ENCODE measurements at regions not wholly inside any gene's neighbourhood (a gene's known extent, or its start where the extent isn't known, plus 50 kb on each side); places are given as distances from the start of the nearest gene placed in this dataset.
"Not testable (repeated sequence)": the region's sequence is repeated elsewhere in the genome, so short reads cannot be mapped to it uniquely, and the experiment has no call there.

DNA sequence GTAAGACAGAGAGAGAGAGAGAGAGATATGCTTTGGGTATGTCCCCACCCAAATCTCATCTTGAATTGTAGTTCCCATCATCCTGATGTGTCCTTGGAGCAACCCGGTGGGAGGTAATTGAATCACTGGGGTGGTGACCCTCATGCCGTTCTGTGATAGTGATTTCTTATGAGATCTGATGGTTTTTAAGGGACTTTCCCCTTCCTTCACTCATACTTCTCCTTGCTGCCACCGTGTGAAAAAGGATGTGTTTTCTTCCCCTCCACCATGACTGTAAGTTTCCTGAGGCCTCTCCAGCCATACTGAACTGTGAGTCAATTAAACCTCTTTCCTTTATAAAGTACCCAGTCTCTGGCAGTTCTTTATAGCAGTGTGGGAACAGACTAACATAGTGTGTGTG, 60.3 kb downstream of the EOMES start:
- DNase-seq: no peak

DNA sequence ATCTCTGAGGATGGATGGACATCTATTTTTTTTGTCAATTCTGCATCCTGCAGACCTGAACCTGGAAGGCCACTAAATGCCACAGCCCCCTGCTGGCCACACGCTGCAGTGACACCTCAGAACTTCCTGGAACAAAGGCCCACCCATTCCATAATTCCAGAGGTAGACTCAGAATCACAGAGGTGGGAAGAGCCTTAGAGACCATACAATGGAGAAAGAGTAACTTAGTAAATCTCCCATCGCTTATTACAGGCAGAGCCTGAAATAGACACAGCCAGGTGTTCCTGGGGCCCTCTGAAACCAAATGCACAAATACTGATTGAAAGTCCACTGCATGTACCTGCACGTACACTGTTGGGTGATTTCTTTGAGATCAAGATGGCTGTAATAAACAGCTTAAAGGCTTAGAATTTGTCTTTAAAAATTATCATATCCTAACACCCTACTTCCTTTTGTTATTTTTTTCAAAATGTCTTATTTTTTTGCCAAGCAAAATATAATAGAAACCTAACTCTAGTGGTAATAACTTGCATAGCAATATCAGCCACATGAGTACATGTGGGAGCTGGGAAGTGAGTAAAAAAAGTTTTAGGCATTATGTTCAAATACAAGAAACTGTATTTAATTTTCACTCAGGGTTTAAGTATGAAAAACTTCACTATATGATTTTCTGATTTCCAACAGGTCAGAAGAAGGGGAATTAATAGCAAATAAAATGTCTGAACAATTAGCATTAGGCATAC, 62.7 kb downstream of the EOMES start:
- DNase-seq: peak; percentile 17

DNA sequence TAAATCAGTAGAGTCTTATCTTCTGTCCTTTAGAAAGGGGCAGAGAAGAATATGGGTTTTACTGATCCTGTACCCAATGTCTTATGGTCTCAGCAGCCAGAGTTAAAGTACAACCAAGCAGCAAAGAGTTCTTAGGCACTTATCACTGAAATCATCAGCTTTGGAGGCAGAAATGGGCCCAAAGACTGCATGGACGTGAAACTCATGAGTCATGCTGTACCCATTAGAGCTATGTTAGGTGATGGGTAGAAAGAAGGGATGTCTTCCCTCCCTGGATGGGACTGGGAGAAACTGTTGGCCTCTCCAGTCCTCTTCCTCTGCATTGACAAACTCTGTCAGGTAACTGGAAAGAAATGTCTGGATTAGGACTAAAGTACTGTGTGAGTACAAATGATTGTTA, 63.4 kb downstream of the EOMES start:
- DNase-seq: no peak

DNA sequence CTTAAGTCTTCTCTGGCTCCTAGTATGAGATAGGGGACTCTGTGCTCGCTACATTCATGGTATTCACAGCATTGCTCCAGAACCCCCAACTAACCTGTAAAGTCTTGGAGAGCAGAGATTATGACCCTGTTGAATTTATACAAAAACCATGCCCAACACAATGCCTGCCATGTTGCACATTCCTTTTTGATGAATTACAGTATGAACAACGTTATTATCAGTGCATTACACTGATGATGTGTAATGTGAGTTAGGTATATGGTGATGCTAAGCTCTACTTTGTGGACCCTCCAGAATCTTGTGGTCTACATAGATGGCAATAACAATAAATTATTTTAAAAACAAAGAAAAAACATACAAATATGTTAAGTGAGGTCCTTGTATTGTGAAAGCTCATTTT, 64.3 kb downstream of the EOMES start:
- no peak for DNase-seq

DNA sequence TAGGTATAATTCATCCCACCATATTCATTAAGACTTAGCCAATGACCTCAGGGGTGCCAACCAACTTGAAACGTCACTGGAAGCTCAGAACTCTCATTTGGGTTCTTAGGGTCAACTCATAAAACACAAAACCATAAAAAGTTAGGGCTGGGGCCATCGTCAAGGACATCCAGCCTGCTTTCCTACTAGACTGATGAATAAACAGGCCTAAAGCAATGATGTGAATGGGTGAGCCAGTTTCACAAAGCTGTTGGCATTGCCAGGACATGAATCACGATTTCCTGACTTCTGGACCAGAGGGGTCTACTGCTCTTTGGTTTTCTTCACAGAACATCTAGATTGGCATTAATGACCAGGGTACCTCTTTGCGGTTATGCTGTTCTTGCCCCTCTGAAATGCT, 64.7 kb downstream of the EOMES start:
- DNase-seq: no peak

GRCh38 chr3:27656790-27657189, 65.3 kb downstream of the EOMES start:
- no peak for DNase-seq

DNA sequence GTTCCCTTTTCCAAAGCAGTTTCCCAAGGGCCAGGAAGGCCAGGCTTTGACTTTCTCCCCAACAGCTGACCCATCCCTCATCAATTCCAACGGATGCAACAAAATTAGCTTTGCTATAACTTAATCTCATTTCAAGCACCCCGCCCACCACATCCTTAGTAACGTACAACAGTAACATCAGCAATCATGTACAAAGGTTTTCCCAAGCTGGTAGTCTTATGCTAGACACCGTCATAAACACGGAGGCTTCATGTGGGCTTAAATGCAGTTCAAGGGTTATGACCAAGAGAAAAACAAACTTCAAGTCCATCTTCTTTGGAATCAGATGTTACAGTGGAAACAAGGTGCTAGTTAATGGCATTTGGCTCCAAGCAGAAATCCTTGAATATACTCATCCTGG, 66.6 kb downstream of the EOMES start:
- DNase-seq: no peak

DNA sequence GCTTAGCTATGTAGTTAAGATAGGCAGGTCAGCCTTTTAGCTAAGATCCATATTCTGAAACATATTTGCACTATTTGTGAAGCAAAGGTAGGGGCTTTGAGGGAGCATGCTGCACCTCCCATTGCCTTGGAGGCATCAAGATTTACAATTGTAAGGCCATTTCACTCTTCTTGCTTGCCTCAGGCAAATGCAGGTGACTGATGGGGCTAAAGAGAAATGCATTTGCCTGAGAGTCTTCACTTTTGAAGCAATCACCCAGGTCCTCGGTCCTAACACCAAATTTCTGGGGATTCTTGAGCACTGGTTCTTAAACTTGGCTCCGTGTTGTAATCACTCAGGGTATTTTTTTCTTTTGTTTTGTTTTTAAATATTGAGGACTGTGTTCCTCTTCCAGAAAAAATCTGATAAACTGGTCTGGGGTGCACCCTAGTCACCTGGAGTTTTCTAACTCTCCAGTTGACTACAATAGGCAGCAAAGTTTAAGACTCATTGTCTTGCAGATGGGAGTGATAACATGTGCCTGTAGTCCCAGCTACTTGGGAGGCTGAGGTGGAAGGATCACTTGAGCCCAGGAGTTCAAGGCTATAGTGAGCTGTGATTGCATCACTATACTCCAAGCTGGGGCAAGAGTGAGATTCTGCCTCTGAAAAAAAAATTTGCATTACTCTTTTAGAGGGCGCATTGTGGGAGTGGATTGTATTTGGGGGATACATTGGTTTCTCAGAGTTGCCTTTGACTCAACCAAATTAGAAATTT, 68.1 kb downstream of the EOMES start:
- no peak for DNase-seq

DNA sequence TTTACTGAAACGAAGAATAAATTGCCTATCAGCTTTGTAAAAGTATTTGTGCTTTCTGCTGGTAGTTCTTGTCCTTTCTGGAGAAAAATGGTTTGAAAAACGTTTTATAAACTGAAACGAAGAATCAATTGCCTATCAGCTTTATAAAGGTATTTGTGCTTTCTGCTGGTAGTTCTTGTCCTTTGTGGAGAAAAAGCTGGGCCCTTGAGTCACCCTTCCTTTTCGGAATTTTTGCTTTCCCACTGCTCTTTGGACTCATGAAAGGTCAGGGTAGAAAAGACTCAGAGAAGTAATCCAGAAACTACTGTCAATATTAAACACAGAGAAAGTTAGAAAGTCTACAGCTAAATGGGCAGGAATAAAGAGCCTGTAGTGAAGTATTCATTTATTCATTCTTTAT, 72.8 kb downstream of the EOMES start:
- DNase-seq: no peak

DNA sequence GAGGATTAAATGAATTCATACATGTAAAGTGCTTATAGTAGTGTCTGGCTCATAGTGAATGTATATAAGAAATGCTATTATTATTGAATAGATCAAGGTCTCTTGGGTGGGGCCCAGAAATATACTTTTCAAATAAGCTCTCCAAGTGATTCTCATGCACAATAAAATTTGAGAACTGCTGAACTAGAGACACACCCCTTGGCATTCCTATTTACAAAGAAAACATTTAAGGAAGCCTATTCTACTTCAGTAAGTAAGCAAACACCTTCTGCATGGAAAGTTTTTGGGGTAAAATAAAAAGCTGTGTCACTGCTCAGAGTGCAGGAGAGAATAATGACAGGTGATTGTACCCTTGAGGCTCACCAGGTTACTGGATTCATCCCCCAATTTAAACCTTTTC, 75.2 kb downstream of the EOMES start:
- DNase-seq: no peak

DNA sequence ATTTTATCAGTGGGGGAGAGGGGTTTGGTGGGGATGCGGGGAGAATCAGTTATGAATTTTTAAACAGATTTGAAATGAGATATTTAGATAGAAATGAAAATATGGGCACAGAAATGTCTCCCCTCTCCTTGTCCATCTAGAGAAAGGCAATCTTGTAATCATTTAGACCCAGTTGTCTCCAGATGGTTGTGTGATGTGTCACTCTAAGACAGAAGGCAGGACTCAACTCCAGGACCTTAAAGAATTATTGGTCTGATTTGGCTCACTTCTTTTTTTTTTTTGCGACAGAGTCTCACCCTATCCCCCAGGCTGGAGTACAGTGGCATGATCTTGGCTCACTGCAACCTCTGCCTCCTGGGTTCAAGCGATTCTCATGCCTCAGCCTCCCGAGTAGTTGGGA, 77.2 kb downstream of the EOMES start:
- no peak for DNase-seq

DNA sequence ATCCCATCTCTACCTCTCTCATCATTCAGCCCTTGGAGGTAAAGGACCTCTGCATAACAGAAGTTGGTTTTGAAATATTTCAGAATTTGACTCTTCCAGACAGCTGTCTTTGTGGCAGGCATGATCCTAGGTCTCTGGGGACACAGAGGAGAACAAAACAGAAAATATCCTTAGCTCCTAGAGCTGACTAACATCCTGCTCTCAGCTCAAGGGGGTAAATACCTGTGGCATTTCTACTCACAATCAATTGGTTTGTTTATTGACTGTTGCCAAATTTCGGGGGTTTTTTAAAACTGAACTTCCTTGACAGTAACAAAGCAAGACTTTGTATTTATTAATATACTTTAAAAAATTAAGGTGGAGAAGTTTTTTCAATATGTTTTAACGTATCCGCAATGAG, 78.8 kb downstream of the EOMES start:
- DNase-seq: no peak

DNA sequence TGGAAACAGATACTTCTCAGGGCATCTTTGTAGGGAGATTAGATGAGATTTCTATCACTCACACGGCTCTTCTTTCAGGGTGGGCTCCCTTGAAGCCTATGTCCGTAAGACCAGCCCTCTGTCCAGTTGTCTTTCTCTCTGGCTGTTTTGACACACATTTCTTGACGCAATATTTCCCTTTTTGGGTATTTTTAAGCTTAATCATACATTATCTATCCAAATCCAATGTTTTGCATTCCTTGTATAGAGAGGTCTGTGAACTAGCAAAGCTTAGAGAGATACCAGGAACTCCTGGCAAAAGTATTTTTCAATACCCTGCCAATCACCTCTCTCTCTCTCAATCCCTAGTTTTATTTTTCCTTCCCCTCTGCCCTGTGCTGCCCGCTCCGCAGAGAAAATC, 79.3 kb downstream of the EOMES start:
- no peak for DNase-seq

DNA sequence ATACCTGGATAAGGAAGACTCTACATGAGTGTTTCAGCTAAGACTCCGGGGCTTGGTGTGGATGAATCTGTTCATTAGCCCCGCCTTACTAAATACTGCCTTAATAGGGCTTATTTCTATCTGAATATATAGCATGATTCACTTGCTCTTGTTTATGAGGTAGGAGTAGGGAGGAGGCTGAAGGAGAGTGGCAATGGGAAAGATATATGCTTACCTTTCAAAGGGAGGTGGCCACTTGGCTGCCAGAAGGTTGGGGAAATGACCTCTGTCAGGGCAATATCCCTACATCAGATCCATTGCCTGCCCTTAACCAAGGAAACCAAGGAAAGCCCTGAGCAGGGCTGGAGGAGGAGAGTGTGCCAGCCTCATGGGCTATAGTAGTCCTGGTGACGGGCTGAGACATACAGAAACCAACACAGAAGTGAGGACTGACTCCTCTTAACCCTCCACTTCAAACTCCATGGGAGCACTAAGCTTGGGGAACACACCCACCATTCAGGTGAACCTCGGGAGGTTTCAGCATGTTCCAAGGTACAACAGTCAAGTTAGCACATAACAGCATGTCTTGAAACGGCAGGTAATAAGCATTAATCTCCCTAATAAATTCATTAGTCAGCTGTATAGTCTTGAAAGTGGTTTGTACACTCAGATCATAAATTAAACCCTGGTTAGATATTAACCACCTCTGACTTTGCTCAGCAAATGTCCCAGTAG, 80.1 kb downstream of the EOMES start:
- DNase-seq: peak; percentile 7

- no peak for DNase-seq
Observed at GRCh38 chr3:27641271-27641800, 80.8 kb downstream of the EOMES start.

DNA sequence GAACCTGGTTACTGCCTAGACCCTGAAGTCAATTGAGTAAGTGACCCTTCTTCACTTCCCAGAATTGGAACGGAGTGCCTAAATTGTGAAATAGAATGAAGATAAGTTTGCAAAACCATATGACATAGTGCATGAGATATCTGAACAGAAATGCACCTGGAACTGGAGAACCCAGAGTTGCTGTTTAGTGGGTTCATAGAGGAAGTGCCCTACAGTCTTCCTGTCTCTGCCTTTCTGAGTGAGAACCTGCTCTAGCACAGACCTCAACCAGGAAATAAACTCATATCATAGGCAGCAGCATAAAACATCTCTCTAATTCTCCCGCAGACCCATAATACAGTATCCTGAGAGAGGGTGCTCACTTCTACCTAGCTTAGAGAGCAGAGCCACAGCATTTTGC, 82.9 kb downstream of the EOMES start:
- no peak for DNase-seq

- DNase-seq: no peak
Observed at GRCh38 chr3:27638594-27638993, 83.5 kb downstream of the EOMES start.

- no peak for DNase-seq
Observed at GRCh38 chr3:27637346-27637995, 84.7 kb downstream of the EOMES start.

- not testable (repeated sequence) for DNase-seq
Observed at GRCh38 chr3:27635006-27635405, 87.1 kb downstream of the EOMES start.

GRCh38 chr3:27633224-27633545, 88.9 kb downstream of the EOMES start:
- DNase-seq: no peak

DNA sequence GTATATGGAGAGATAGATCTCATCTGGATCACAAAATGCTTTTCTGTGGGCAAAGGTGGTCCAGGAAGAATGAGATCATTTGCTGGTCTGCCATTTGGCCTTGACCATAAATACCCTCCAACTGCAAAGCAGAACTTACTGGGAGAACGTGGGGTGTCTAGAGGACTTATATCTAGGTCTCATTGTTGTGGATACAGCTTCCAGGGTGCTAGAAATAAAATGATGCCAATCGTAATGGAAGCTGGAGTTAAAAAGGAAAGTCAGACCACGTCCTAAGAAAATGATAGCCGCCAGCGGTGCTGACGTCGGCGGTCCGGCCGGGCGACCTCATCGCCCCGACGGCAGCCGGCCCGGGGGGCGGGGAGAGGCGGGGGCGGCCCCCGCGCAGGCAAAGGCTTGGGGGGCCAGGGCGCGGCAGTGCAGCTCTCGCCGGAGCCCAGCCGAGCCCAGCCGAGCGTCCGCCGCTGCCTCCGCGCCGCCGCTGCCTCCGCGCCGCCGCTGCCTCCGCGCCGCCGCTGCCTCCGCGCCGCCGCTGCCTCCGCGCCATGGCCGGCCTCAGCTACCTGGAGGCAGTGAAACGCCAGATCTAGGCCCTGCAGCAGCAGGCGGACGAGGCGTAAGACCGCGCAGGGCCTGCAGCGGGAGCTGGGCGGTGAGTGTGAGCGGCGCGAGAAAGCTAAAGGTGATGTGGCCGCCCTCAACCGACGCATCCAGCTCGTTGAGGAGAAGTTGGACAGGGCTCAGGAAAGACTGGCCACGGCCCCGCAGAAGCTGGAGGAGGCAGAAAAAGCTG, 89.5 kb downstream of the EOMES start:
- peak; percentile 76 for DNase-seq

DNA sequence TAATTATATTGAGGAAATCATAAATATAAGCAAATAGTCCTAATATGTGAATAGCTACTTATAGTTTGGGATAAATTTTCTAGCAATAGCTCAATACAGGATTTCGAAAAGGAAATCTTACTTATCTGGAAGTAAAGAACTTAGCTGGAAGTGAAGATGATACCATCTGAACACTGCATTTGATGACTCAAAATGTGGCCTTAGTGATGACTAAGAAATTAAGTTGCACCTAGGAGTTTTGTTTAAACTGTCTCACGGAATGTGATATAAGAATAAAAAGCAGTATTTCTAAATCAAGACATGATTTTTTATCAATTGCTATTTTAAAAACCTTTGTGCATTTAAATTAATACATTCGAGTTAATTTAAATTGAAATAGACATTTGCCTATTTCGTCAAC, 91.2 kb downstream of the EOMES start:
- no peak for DNase-seq

Measured in right kidney (tissue), 1 donor.